ENCODE measurements at regions not wholly inside any gene's neighbourhood (a gene's known extent, or its start where the extent isn't known, plus 50 kb on each side); places are given as distances from the start of the nearest gene placed in this dataset.

DNA sequence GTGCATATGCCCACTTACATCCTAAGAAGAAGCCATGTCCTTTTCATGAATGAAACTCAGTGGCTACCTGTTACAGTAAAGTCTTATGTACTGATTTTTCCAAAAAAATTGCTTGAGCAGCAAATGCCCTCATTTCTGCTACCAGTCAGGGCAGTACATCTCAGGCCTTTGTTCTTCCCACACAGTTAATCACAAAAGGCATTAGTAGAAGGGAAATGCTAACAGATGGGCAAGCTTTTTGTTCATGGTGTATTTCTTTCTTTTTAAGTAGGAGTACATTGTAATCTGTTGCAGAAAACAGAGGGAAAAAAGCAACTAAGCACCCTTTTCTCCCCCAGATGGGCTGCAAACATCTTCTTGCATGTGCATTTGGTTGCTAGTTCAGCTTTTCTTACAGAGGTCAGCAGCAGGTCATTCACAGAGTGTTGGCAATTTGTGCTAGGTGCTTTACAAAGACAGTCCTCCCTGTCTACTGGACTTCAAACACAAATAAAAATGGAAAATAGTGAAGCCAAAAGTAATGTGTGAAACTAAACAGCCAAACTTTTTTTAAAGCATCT is 373.4 kb downstream of the PRDM5 start:
- TF ChIP-seq CTCF (conservative IDR thresholded peaks at IDR 0.05; ENCODE audit: low read depth in 2 of 2) (no peak), REST (IDR thresholded peaks at IDR 0.05; ENCODE audit: unreplicated experiment) (no peak)
